ENCODE measurements at regions not wholly inside any gene's neighbourhood (a gene's known extent, or its start where the extent isn't known, plus 50 kb on each side); places are given as distances from the start of the nearest gene placed in this dataset.

- no peak for TF ChIP-seq CTCF (IDR thresholded peaks at IDR 0.05)
- TF ChIP-seq SIN3A (IDR thresholded peaks at IDR 0.05; ENCODE audit: borderline replicate concordance, insufficient read depth, low read depth, low read length): no peak
Measured at GRCh38 chr13:73146707-73147106, 87.9 kb downstream of the KLF5 start.
